RPMI8226 (cell line): ENCODE measurements at regions not wholly inside any gene's neighbourhood (a gene's known extent, or its start where the extent isn't known, plus 50 kb on each side); places are given as distances from the start of the nearest gene placed in this dataset.
A peak's percentile ranks its signal among the peaks of the same experiment; 100 is the strongest.

Experiments
- DNase-seq: peaks from one replicate; pipeline ENCODE4 v3.0.0-alpha.2; 2015

- no peak for DNase-seq
These were observed 344.1 kb upstream of the LMO3 start for GRCh38 chr12:16949871-16950667.

- DNase-seq, result no peak
These were observed 343.4 kb upstream of the LMO3 start for GRCh38 chr12:16949371-16949770.

GRCh38 chr12:16946704-16947103, 340.7 kb upstream of the LMO3 start:
- DNase-seq, result no peak

- DNase-seq, result peak; percentile 70
These were observed 333.9 kb upstream of the LMO3 start for GRCh38 chr12:16939871-16940306.

GRCh38 chr12:16927259-16927658, 321.3 kb upstream of the LMO3 start:
- DNase-seq, result no peak

GRCh38 chr12:16920451-16920850, 314.5 kb upstream of the LMO3 start:
- no peak for DNase-seq

- DNase-seq, result no peak
These were observed 313.6 kb upstream of the LMO3 start for GRCh38 chr12:16919551-16919950.

GRCh38 chr12:16914853-16915252, 308.9 kb upstream of the LMO3 start:
- no peak for DNase-seq

- DNase-seq, result no peak
These were observed 308.0 kb upstream of the LMO3 start for GRCh38 chr12:16913832-16914490.

- DNase-seq, result no peak
These were observed 296.0 kb upstream of the LMO3 start for GRCh38 chr12:16901946-16902345.

GRCh38 chr12:16893426-16893825, 287.5 kb upstream of the LMO3 start:
- DNase-seq, result no peak

GRCh38 chr12:16891673-16892072, 285.7 kb upstream of the LMO3 start:
- no peak for DNase-seq

GRCh38 chr12:16884819-16885218, 278.9 kb upstream of the LMO3 start:
- DNase-seq, result no peak

GRCh38 chr12:16884056-16884455, 278.1 kb upstream of the LMO3 start:
- no peak for DNase-seq

GRCh38 chr12:16881986-16882570, 276.1 kb upstream of the LMO3 start:
- DNase-seq, result no peak

- DNase-seq, result no peak
These were observed 274.9 kb upstream of the LMO3 start for GRCh38 chr12:16880864-16881285.

- no peak for DNase-seq
These were observed 264.9 kb upstream of the LMO3 start for GRCh38 chr12:16870845-16871244.

- no peak for DNase-seq
These were observed 257.8 kb upstream of the LMO3 start for GRCh38 chr12:16863742-16864141.

- peak; percentile 82 for DNase-seq
These were observed 251.5 kb upstream of the LMO3 start for GRCh38 chr12:16857456-16857923.

- DNase-seq, result no peak
These were observed 248.5 kb upstream of the LMO3 start for GRCh38 chr12:16854465-16854864.

GRCh38 chr12:16849473-16849872, 243.5 kb upstream of the LMO3 start:
- DNase-seq, result no peak

- no peak for DNase-seq
These were observed 238.9 kb upstream of the LMO3 start for GRCh38 chr12:16844875-16845274.

GRCh38 chr12:16833376-16834015, 227.5 kb upstream of the LMO3 start:
- no peak for DNase-seq
